ENCODE measurements at regions not wholly inside any gene's neighbourhood (a gene's known extent, or its start where the extent isn't known, plus 50 kb on each side); places are given as distances from the start of the nearest gene placed in this dataset.
"Not testable (repeated sequence)": the region's sequence is repeated elsewhere in the genome, so short reads cannot be mapped to it uniquely, and the experiment has no call there.

DNA sequence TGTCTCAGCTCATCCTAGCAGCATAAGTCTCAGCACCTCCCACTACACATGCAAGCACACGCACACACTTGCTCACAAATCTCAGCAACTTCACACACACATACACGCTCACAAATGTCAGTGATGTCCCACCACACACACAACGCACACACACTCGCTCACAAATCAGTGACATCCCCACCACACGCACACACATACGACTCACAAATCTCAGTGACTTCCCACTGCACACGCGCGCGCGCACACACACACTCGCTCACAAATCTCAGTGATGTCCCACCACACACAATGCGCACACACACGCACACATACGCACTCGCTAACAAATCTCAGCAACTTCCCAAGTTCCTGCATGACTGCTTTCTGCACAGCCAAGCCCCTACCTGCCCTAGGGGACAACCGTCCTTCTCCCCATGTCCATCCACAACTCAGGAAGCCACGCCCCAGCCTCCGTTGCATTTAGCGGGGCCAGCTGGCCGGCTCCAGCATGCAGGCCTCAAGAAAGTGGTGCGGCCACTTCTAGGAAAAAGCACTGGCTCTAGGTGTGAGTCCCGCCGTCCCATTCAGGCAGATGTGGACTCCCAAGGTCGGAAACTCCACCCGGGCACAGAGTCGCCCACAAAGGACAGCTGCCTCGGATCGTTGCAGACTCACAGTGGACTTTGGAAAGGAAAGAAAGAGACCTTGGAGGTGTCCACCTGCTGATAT is 180.1 kb upstream of the SALL3 start:
- Histone ChIP-seq H3K4me1 (no peaks in the 10 kb centered on the region), H3K27ac (no peak overlapping the region), H3K27me3 (peaks cover 0 to 7% (median 0%) of the 10 kb centered on the region in 3 donors), H3K9me3 (peaks cover 0 to 4% (median 0%) of the 10 kb centered on the region in 4 donors), H3K36me3 (no peaks in the 10 kb centered on the region), H3K4me3 (no peak overlapping the region)
- no peak for TF ChIP-seq POLR2A (IDR thresholded peaks at IDR 0.05)
- no peak for TF ChIP-seq EP300 (IDR thresholded peaks at IDR 0.05)
- WGBS, 5 donors: 84 to 89% (median 87%) methylated on average over 29 of the region's 29 CpGs
- intact Hi-C loops (cut with DNase I; ENCODE audit: low total_unique reads): no loop called here
- DNase-seq: no peak

GRCh38 chr18:78800102-78800851 is 179.3 kb upstream of the SALL3 start:
- H3K36me3 ChIP-seq; H3K27ac ChIP-seq; H3K4me1 ChIP-seq; intact Hi-C loops (cut with DNase I; ENCODE audit: low total_unique reads); H3K9me3 ChIP-seq; DNase-seq; H3K4me3 ChIP-seq: not testable (repeated sequence)
- peaks cover 0 to 13% (median 0%) of the 10 kb centered on the region in 3 donors for H3K27me3 ChIP-seq
- WGBS, 5 donors: 75 to 79% (median 77%) methylated on average over 14 of the region's 14 CpGs

GRCh38 chr18:78801011-78801410 is 178.6 kb upstream of the SALL3 start:
- peaks cover 0 to 5% (median 2%) of the 10 kb centered on the region in 4 donors for H3K9me3 ChIP-seq
- no peaks in the 10 kb centered on the region for H3K36me3 ChIP-seq
- DNase-seq: no peak
- no peak overlapping the region for H3K4me3 ChIP-seq
- H3K4me1 ChIP-seq: no peaks in the 10 kb centered on the region
- H3K27me3 ChIP-seq: peaks cover 0 to 13% (median 0%) of the 10 kb centered on the region in 3 donors
- intact Hi-C loops (cut with DNase I; ENCODE audit: low total_unique reads): no loop called here
- TF ChIP-seq, protein P1, sequence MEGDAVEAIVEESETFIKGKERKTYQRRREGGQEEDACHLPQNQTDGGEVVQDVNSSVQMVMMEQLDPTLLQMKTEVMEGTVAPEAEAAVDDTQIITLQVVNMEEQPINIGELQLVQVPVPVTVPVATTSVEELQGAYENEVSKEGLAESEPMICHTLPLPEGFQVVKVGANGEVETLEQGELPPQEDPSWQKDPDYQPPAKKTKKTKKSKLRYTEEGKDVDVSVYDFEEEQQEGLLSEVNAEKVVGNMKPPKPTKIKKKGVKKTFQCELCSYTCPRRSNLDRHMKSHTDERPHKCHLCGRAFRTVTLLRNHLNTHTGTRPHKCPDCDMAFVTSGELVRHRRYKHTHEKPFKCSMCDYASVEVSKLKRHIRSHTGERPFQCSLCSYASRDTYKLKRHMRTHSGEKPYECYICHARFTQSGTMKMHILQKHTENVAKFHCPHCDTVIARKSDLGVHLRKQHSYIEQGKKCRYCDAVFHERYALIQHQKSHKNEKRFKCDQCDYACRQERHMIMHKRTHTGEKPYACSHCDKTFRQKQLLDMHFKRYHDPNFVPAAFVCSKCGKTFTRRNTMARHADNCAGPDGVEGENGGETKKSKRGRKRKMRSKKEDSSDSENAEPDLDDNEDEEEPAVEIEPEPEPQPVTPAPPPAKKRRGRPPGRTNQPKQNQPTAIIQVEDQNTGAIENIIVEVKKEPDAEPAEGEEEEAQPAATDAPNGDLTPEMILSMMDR (IDR thresholded peaks at IDR 0.05): no peak
- no peak for TF ChIP-seq EP300 (IDR thresholded peaks at IDR 0.05)
- no peak for TF ChIP-seq POLR2AphosphoS5 (IDR thresholded peaks at IDR 0.05)
- TF ChIP-seq POLR2A (IDR thresholded peaks at IDR 0.05): no peak
- 73 to 88% (median 78%) methylated on average over 7 of the region's 7 CpGs for WGBS, 5 donors
- no peak overlapping the region for H3K27ac ChIP-seq

DNA sequence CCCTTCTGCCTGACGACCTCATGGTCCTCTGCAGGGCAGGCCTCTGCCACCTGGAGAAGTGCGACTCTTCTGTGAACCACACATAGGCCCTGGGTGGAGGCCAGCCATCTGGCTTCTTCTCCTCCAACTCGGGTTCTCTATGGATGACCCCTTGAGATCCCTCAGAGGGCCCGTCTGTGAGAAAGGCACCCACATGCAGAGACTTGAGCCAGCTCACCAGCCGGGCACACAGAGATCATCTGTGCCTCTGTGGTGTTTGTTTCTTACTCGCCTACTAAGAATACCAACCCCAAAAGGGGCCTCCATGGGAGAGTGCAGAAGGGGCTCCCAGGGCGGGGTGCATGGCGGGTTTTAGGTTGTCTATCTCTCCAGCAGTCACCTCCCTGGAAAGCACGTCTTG is 176.5 kb upstream of the SALL3 start:
- H3K36me3 ChIP-seq: no peaks in the 10 kb centered on the region
- no peaks in the 10 kb centered on the region for H3K4me1 ChIP-seq
- peaks cover 0 to 13% (median 0%) of the 10 kb centered on the region in 3 donors for H3K27me3 ChIP-seq
- peaks cover 0 to 5% (median 2%) of the 10 kb centered on the region in 4 donors for H3K9me3 ChIP-seq
- H3K27ac ChIP-seq: no peak overlapping the region
- intact Hi-C loops (cut with DNase I; ENCODE audit: low total_unique reads): no loop called here
- no peak for DNase-seq
- 78 to 89% (median 88%) methylated on average over 9 of the region's 9 CpGs for WGBS, 5 donors
- H3K4me3 ChIP-seq: no peak overlapping the region
- TF ChIP-seq EP300 (IDR thresholded peaks at IDR 0.05) (no peak), POLR2A (IDR thresholded peaks at IDR 0.05) (no peak), POLR2AphosphoS5 (IDR thresholded peaks at IDR 0.05) (no peak)
- TF ChIP-seq, protein P1 (IDR thresholded peaks at IDR 0.05): no peak

- Histone ChIP-seq H3K27me3 (peaks cover 0 to 13% (median 0%) of the 10 kb centered on the region in 3 donors), H3K4me1 (no peaks in the 10 kb centered on the region), H3K4me3 (no peak overlapping the region), H3K9me3 (peaks cover 0 to 5% (median 2%) of the 10 kb centered on the region in 4 donors), H3K27ac (no peak overlapping the region), H3K36me3 (no peaks in the 10 kb centered on the region)
- 90 to 95% (median 91%) methylated on average over 10 to 26 of the region's 26 CpGs for WGBS, 5 donors
- DNase-seq: no peak
- TF ChIP-seq EP300 (IDR thresholded peaks at IDR 0.05): no peak
- no peak for TF ChIP-seq POLR2AphosphoS5 (IDR thresholded peaks at IDR 0.05)
- intact Hi-C loops (cut with DNase I; ENCODE audit: low total_unique reads): no loop called here
Observed at GRCh38 chr18:78804206-78805030, 175.2 kb upstream of the SALL3 start.
